IMR-90 (cell line): ENCODE measurements at regions not wholly inside any gene's neighbourhood (a gene's known extent, or its start where the extent isn't known, plus 50 kb on each side); places are given as distances from the start of the nearest gene placed in this dataset.

ENCODE experiments used
- ATAC-seq: fragments of 200-7000 bp; cut with Tn5 transposase; 2 replicates; pipeline ENCODE4 v1.9.1; 2020; ENCODE audit warnings: low read depth, mild to moderate bottlenecking, moderate library complexity
- BruUV-seq: library from RNA; stranded (reverse); fragments of 400-500 nt; replicated peaks from 2 replicates; lab custom pipeline; 2021; lab: Mats Ljungman, UMichigan
- CTCF ChIA-PET: fragments of 300-600 bp; formaldehyde crosslinking; extraction: SDS; loops from one replicate; lab custom pipeline; 2021; ENCODE audit warnings: antibody characterized with exemption; lab: Yijun Ruan, JAX
- POLR2A ChIA-PET: fragments of 300-600 bp; sonication (Branson Sonifier 250); formaldehyde crosslinking; loops from one replicate; lab custom pipeline; 2022; ENCODE audit warnings: antibody characterized with exemption; ENCODE audit not compliant: unreplicated experiment; lab: Charles Lee
- DNase-seq: peaks from one replicate; pipeline ENCODE4 v3.0.0; 2013
- H2AFZ ChIP-seq: replicated peaks from 2 replicates; pipeline ENCODE3; 2013; ENCODE audit warnings: low read length, mild to moderate bottlenecking; ENCODE audit not compliant: poor library complexity
- H2AK5ac ChIP-seq: 2 replicates; pipeline ENCODE4 v1.6.1; 2013; ENCODE audit warnings: low read depth, low read length, inconsistent platforms
- H2AK9ac ChIP-seq: replicated peaks from 2 replicates; pipeline ENCODE3; 2013; ENCODE audit warnings: mild to moderate bottlenecking, low read depth, low read length, moderate library complexity; ENCODE audit not compliant: poor library complexity
- H2BK120ac ChIP-seq: 2 replicates; pipeline ENCODE4 v1.6.1; 2013; ENCODE audit warnings: low read depth, low read length, inconsistent platforms
- H2BK15ac ChIP-seq: 3 replicates; pipeline ENCODE4 v1.6.1; 2013; ENCODE audit warnings: low read depth, low read length, inconsistent platforms
- H2BK20ac ChIP-seq: 2 replicates; pipeline ENCODE4 v1.6.1; 2013; ENCODE audit warnings: low read depth, mild to moderate bottlenecking, inconsistent platforms, low read length, moderate library complexity
- H2BK5ac ChIP-seq: 2 replicates; pipeline ENCODE4 v1.6.1; 2013; ENCODE audit warnings: mild to moderate bottlenecking, low read depth, low read length, inconsistent platforms; ENCODE audit not compliant: poor library complexity, severe bottlenecking
- H3K14ac ChIP-seq: replicated peaks from 2 replicates; pipeline ENCODE4 v1.6.1; 2013; ENCODE audit warnings: low read depth, low read length, inconsistent platforms
- H3K18ac ChIP-seq: 2 replicates; pipeline ENCODE4 v1.6.1; 2013; ENCODE audit warnings: low read depth, low read length, control low read depth
- H3K23ac ChIP-seq: 2 replicates; pipeline ENCODE4 v1.6.1; 2013; ENCODE audit warnings: low read depth, low read length, inconsistent platforms
- H3K27ac ChIP-seq: 2 replicates; pipeline ENCODE4 v1.5.1; 2013; ENCODE audit warnings: mild to moderate bottlenecking, control low read depth, low read length; ENCODE audit not compliant: insufficient read depth
- H3K27me3 ChIP-seq: 2 replicates; pipeline ENCODE4 v1.6.1; 2013; ENCODE audit warnings: low read length; ENCODE audit not compliant: control insufficient read depth, insufficient read depth
- H3K36me3 ChIP-seq: 2 replicates; pipeline ENCODE4 v1.6.1; 2013; ENCODE audit warnings: low read length, mixed read lengths; ENCODE audit not compliant: control insufficient read depth, insufficient read depth
- H3K4ac ChIP-seq: 2 replicates; pipeline ENCODE4 v1.6.1; 2013; ENCODE audit warnings: low read depth, low read length, inconsistent platforms
- H3K4me1 ChIP-seq: 2 replicates; pipeline ENCODE4 v1.6.1; 2013; ENCODE audit warnings: low read length, mixed read lengths; ENCODE audit not compliant: control insufficient read depth, insufficient read depth
- H3K4me2 ChIP-seq: 2 replicates; pipeline ENCODE4 v1.6.1; 2013; ENCODE audit warnings: low read depth, mild to moderate bottlenecking, control low read depth, low read length, moderate library complexity
- H3K4me3 ChIP-seq: 2 replicates; pipeline ENCODE4 v1.5.1; 2013; ENCODE audit warnings: low read depth, mild to moderate bottlenecking, control low read depth, low read length, moderate library complexity; ENCODE audit not compliant: insufficient read depth
- H3K56ac ChIP-seq: 2 replicates; pipeline ENCODE4 v1.6.1; 2013; ENCODE audit warnings: low read length, inconsistent platforms; ENCODE audit not compliant: insufficient read depth; ENCODE audit errors: extremely low read depth
- H3K79me1 ChIP-seq, 2 experiments: 2 replicates each; pipeline ENCODE4 v1.6.1; 2013; ENCODE audit warnings: low read length in 2 of 2, inconsistent platforms in 1 of 2, low read depth in 1 of 2
- H3K9ac ChIP-seq: 2 replicates; pipeline ENCODE4 v1.6.1; 2013; ENCODE audit warnings: low read depth, low read length, control low read depth
- H3K9me1 ChIP-seq: 2 replicates; pipeline ENCODE4 v1.6.1; 2013; ENCODE audit warnings: low read length, inconsistent platforms; ENCODE audit not compliant: insufficient read depth
- H3K9me3 ChIP-seq: 2 replicates; pipeline ENCODE4 v1.6.1; 2013; ENCODE audit warnings: low read length; ENCODE audit not compliant: control insufficient read depth, insufficient read depth
- H4K20me1 ChIP-seq: 2 replicates; pipeline ENCODE4 v1.6.1; 2013; ENCODE audit warnings: low read length, inconsistent platforms; ENCODE audit not compliant: insufficient read depth
- H4K5ac ChIP-seq: 2 replicates; pipeline ENCODE4 v1.6.1; 2013; ENCODE audit warnings: mild to moderate bottlenecking, low read depth, low read length, control low read depth
- H4K8ac ChIP-seq, 2 experiments: 2 replicates each; pipeline ENCODE4 v1.6.1; 2013; ENCODE audit warnings: low read depth in 2 of 2, low read length in 2 of 2, control low read depth in 1 of 2, inconsistent platforms in 1 of 2
- H4K91ac ChIP-seq: 2 replicates; pipeline ENCODE4 v1.6.1; 2013; ENCODE audit warnings: low read depth, low read length, inconsistent platforms; ENCODE audit not compliant: insufficient read depth
- FOS ChIP-seq: fragments of 150-350 bp; IDR thresholded peaks from 2 replicates; pipeline ENCODE4 v1.6.1; 2016; ENCODE audit warnings: low read depth, low read length
- MAFK ChIP-seq: IDR thresholded peaks from 2 replicates; pipeline ENCODE4 v1.6.1; 2012; ENCODE audit warnings: low read depth, low read length, improper control_type of control experiment
- MAZ ChIP-seq: IDR thresholded peaks from 2 replicates; pipeline ENCODE4 v1.6.1; 2012; ENCODE audit warnings: low read depth, mild to moderate bottlenecking, low read length, improper control_type of control experiment, moderate library complexity, borderline replicate concordance
- WGBS, 2 experiments: methylation state at CpG; one replicate each; pipeline versions ENCODE4 v1.1.5 to v1.1.7; 2013; ENCODE audit warnings: missing lambda C conversion rate in 2 of 2; ENCODE audit not compliant: insufficient read length in 1 of 2; ENCODE audit errors: extremely low coverage in 2 of 2; 5-methylcytosine and 5-hydroxymethylcytosine counted together
- dilution Hi-C: fragments of 300-500 bp; cut with HindIII; formaldehyde crosslinking; loops from one replicate; pipeline ENCODE4 v1.14.3; 2018; ENCODE audit warnings: low sequenced_read_pairs; ENCODE audit not compliant: unreplicated experiment
- in situ Hi-C: fragments of 300-500 bp; cut with MboI; formaldehyde crosslinking; loops from 3 replicates; pipeline ENCODE4 v1.14.3; 2019; ENCODE audit warnings: low sequenced_read_pairs, inconsistent platforms, mixed read lengths
- intact Hi-C: fragments of 100-400 bp; cut with micrococcal nuclease; formaldehyde crosslinking; loops from 2 replicates; pipeline ENCODE4 v1.10.0; 2022

- Histone ChIP-seq H3K23ac (no peak overlapping the region), H2AK5ac (no peak overlapping the region), H3K4ac (no peak overlapping the region), H2AFZ (no peak overlapping the region), H3K36me3 (no peaks in the 10 kb centered on the region), H2BK20ac (no peak overlapping the region), H2BK5ac (no peak overlapping the region), H2AK9ac (no peak overlapping the region), H4K8ac (no peak overlapping the region), H3K9me3 (peaks cover 20% of the 10 kb centered on the region), H3K4me2 (no peak overlapping the region), H3K18ac (no peak overlapping the region), H3K56ac (no peak overlapping the region), H4K5ac (no peak overlapping the region), H3K79me1 (no peaks in the 10 kb centered on the region), H4K20me1 (no peaks in the 10 kb centered on the region), H3K9ac (no peak overlapping the region), H2BK120ac (no peak overlapping the region), H3K4me3 (no peak overlapping the region), H3K9me1 (no peaks in the 10 kb centered on the region), H3K27ac (no peak overlapping the region), H3K14ac (no peak overlapping the region), H2BK15ac (no peak overlapping the region), H4K91ac (no peak overlapping the region), H3K4me1 (no peaks in the 10 kb centered on the region), H3K27me3 (no peaks in the 10 kb centered on the region)
- intact Hi-C loops: no loop called here
- POLR2A ChIA-PET: no interaction called here
- no peak for DNase-seq
- ATAC-seq: no peak
- TF ChIP-seq MAZ (no peak), MAFK (no peak), FOS (no peak)
- WGBS, 2 experiments: 34% methylated on average over 2 of the region's 6 CpGs; no CpG with 5 or more reads in 1 of the 2 experiments
- dilution Hi-C loops: no loop called here
- in situ Hi-C loops: no loop called here
- no TSS peak for BruUV-seq
- CTCF ChIA-PET: no interaction called here
Measured at GRCh38 chr7:4439444-4439843, 242.7 kb upstream of the FOXK1 start.
